ENCODE measurements at regions not wholly inside any gene's neighbourhood (a gene's known extent, or its start where the extent isn't known, plus 50 kb on each side); places are given as distances from the start of the nearest gene placed in this dataset.

GRCh38 chr1:4512636-4513035, 141.8 kb upstream of the AJAP1 start:
- TF ChIP-seq CTCF (IDR thresholded peaks at IDR 0.05; ENCODE audit: borderline replicate concordance, extremely low read depth, insufficient read depth), result no peak

GRCh38 chr1:4513685-4514084, 140.7 kb upstream of the AJAP1 start:
- no peaks in the 10 kb centered on the region for H3K27me3 ChIP-seq (ENCODE audit: control insufficient read depth, insufficient read depth, low read length)
- no peaks in the 10 kb centered on the region for H3K9me3 ChIP-seq (ENCODE audit: control insufficient read depth in 2 of 3, insufficient read depth in 1 of 3, low read length in 3 of 3)
- no peak overlapping the region for H3K4me3 ChIP-seq (ENCODE audit: low read length in 3 of 3)
- FAIRE-seq (no peak), DNase-seq (no peak)
- H3K4me1 ChIP-seq (ENCODE audit: control insufficient read depth in 2 of 3, insufficient read depth in 2 of 3, low read depth in 1 of 3, low read length in 3 of 3), result peaks cover 0 to 10% (median 0%) of the 10 kb centered on the region in 3 donors
- H3K9ac ChIP-seq (ENCODE audit: low read length in 3 of 3), result no peak overlapping the region
- H3K36me3 ChIP-seq (ENCODE audit: control insufficient read depth in 2 of 3, insufficient read depth in 3 of 3, low read length in 3 of 3), result no peaks in the 10 kb centered on the region
- H3K27ac ChIP-seq (ENCODE audit: low read depth in 2 of 2, low read length in 2 of 2), result peak overlapping the region in 1 of 2 donors; percentile 30
- no peak for TF ChIP-seq CTCF (IDR thresholded peaks at IDR 0.05; ENCODE audit: borderline replicate concordance, extremely low read depth, insufficient read depth)
- intact Hi-C loops (cut with DNase I), result no loop called here

More at GRCh38 chr1:4512636-4513035, 141.8 kb upstream of the AJAP1 start:
- peaks cover 0 to 10% (median 0%) of the 10 kb centered on the region in 3 donors for H3K4me1 ChIP-seq (ENCODE audit: control insufficient read depth in 2 of 3, insufficient read depth in 2 of 3, low read depth in 1 of 3, low read length in 3 of 3)
- no peak for FAIRE-seq
- intact Hi-C loops (cut with DNase I), result no loop called here
- DNase-seq, result peak in 4 of 5 donors; percentile 58 to 95 (median 72)
- H3K27ac ChIP-seq (ENCODE audit: low read depth in 2 of 2, low read length in 2 of 2), result peak overlapping the region; percentile 77 to 88
- H3K9ac ChIP-seq (ENCODE audit: low read length in 3 of 3), result no peak overlapping the region
- H3K9me3 ChIP-seq (ENCODE audit: control insufficient read depth in 2 of 3, insufficient read depth in 1 of 3, low read length in 3 of 3), result no peaks in the 10 kb centered on the region
- H3K4me3 ChIP-seq (ENCODE audit: low read length in 3 of 3), result no peak overlapping the region
- H3K27me3 ChIP-seq (ENCODE audit: control insufficient read depth, insufficient read depth, low read length), result no peaks in the 10 kb centered on the region
- no peaks in the 10 kb centered on the region for H3K36me3 ChIP-seq (ENCODE audit: control insufficient read depth in 2 of 3, insufficient read depth in 3 of 3, low read length in 3 of 3)

GRCh38 chr1:4515727-4516289, 138.6 kb upstream of the AJAP1 start:
- TF ChIP-seq CTCF (IDR thresholded peaks at IDR 0.05; ENCODE audit: borderline replicate concordance, extremely low read depth, insufficient read depth), result no peak
- Histone ChIP-seq H3K27ac (ENCODE audit: low read depth in 2 of 2, low read length in 2 of 2) (peak overlapping the region in 1 of 2 donors; percentile 28), H3K4me1 (ENCODE audit: control insufficient read depth in 2 of 3, insufficient read depth in 2 of 3, low read depth in 1 of 3, low read length in 3 of 3) (peaks cover 0 to 10% (median 0%) of the 10 kb centered on the region in 3 donors), H3K27me3 (ENCODE audit: control insufficient read depth, insufficient read depth, low read length) (no peaks in the 10 kb centered on the region), H3K36me3 (ENCODE audit: control insufficient read depth in 2 of 3, insufficient read depth in 3 of 3, low read length in 3 of 3) (no peaks in the 10 kb centered on the region), H3K9me3 (ENCODE audit: control insufficient read depth in 2 of 3, insufficient read depth in 1 of 3, low read length in 3 of 3) (no peaks in the 10 kb centered on the region), H3K4me3 (ENCODE audit: low read length in 3 of 3) (no peak overlapping the region), H3K9ac (ENCODE audit: low read length in 3 of 3) (no peak overlapping the region)
- DNase-seq (peak in 1 of 5 donors; percentile 21), FAIRE-seq (no peak)
- intact Hi-C loops (cut with DNase I), result no loop called here

GRCh38 chr1:4516596-4516995, 137.8 kb upstream of the AJAP1 start:
- FAIRE-seq, result no peak
- no peak for DNase-seq
- Histone ChIP-seq H3K36me3 (ENCODE audit: control insufficient read depth in 2 of 3, insufficient read depth in 3 of 3, low read length in 3 of 3) (no peaks in the 10 kb centered on the region), H3K4me3 (ENCODE audit: low read length in 3 of 3) (no peak overlapping the region), H3K9me3 (ENCODE audit: control insufficient read depth in 2 of 3, insufficient read depth in 1 of 3, low read length in 3 of 3) (no peaks in the 10 kb centered on the region), H3K9ac (ENCODE audit: low read length in 3 of 3) (no peak overlapping the region), H3K27ac (ENCODE audit: low read depth in 2 of 2, low read length in 2 of 2) (peak overlapping the region in 1 of 2 donors; percentile 28), H3K4me1 (ENCODE audit: control insufficient read depth in 2 of 3, insufficient read depth in 2 of 3, low read depth in 1 of 3, low read length in 3 of 3) (peaks cover 0 to 10% (median 0%) of the 10 kb centered on the region in 3 donors), H3K27me3 (ENCODE audit: control insufficient read depth, insufficient read depth, low read length) (no peaks in the 10 kb centered on the region)
- no peak for TF ChIP-seq CTCF (IDR thresholded peaks at IDR 0.05; ENCODE audit: borderline replicate concordance, extremely low read depth, insufficient read depth)
- intact Hi-C loops (cut with DNase I), result no loop called here

Data from kidney (tissue), 13 donors.